ENCODE measurements at regions not wholly inside any gene's neighbourhood (a gene's known extent, or its start where the extent isn't known, plus 50 kb on each side); places are given as distances from the start of the nearest gene placed in this dataset.

DNA sequence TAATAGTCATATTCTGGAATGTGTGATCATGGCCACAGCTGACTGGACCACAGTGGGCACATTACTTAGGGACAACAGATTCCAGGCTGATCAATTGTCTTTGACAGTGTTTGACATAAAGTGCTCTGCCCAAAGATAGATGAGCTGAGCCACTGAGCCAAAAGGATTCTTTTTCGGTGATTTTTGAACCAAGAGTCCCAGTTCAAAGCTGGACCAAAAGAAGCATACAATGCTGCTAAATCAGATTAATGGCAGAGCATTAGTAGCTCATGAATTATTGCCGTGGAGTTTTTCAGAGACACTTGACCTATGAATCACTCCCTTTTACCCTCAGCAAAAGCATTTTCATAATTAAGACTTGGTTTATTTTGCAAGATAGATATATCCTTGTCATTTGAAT, 160.6 kb downstream of the IZUMO3 start:
- Histone ChIP-seq H3K4me2 (ENCODE audit: low read length) (no peak overlapping the region), H3K36me3 (ENCODE audit: insufficient read depth, low read length) (no peaks in the 10 kb centered on the region), H3K4me1 (ENCODE audit: insufficient read depth, low read length, poor library complexity, severe bottlenecking) (no peaks in the 10 kb centered on the region), H3K27ac (ENCODE audit: low read depth, low read length, poor library complexity, severe bottlenecking) (no peak overlapping the region), H3K79me2 (ENCODE audit: insufficient read depth, low read depth, low read length) (no peaks in the 10 kb centered on the region), H3K4me3 (ENCODE audit: low read depth, low read length, poor library complexity, severe bottlenecking) (no peak overlapping the region), H3K9me2 (ENCODE audit: insufficient read depth, low read length) (no peaks in the 10 kb centered on the region), H2AFZ (ENCODE audit: low read length) (no peak overlapping the region), H3K9me3 (ENCODE audit: low read length) (no peaks in the 10 kb centered on the region), H4K20me1 (ENCODE audit: insufficient read depth, low read length) (no peaks in the 10 kb centered on the region)
- ChIA-PET CTCF (ENCODE audit: unreplicated experiment) (no interaction called here), POLR2A (interaction anchor here (1.7 kb wide), 1 partner anchor 19 kb away, joined by 3 read pairs; no protein-coding TSS in a partner anchor)
- no peak for TF ChIP-seq EZH2phosphoT487 (IDR thresholded peaks at IDR 0.05; ENCODE audit: borderline replicate concordance, low read depth, low read length)
- TF ChIP-seq, protein P1, sequence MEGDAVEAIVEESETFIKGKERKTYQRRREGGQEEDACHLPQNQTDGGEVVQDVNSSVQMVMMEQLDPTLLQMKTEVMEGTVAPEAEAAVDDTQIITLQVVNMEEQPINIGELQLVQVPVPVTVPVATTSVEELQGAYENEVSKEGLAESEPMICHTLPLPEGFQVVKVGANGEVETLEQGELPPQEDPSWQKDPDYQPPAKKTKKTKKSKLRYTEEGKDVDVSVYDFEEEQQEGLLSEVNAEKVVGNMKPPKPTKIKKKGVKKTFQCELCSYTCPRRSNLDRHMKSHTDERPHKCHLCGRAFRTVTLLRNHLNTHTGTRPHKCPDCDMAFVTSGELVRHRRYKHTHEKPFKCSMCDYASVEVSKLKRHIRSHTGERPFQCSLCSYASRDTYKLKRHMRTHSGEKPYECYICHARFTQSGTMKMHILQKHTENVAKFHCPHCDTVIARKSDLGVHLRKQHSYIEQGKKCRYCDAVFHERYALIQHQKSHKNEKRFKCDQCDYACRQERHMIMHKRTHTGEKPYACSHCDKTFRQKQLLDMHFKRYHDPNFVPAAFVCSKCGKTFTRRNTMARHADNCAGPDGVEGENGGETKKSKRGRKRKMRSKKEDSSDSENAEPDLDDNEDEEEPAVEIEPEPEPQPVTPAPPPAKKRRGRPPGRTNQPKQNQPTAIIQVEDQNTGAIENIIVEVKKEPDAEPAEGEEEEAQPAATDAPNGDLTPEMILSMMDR (conservative IDR thresholded peaks at IDR 0.05; ENCODE audit: low read length) = no peak
- BruUV-seq (replicated peaks) = no TSS peak
- DNase-seq (ENCODE audit: low spot score) = no peak
- intact Hi-C loops (cut with micrococcal nuclease; ENCODE audit: unreplicated experiment) = no loop called here

GRCh38 chr9:24382566-24382965, 163.1 kb downstream of the IZUMO3 start:
- CTCF ChIA-PET (ENCODE audit: unreplicated experiment) = no interaction called here

GRCh38 chr9:24381205-24381604, 164.5 kb downstream of the IZUMO3 start:
- TF ChIP-seq, protein P1 (conservative IDR thresholded peaks at IDR 0.05; ENCODE audit: low read length) = no peak
- TF ChIP-seq EZH2phosphoT487 (IDR thresholded peaks at IDR 0.05; ENCODE audit: borderline replicate concordance, low read depth, low read length) = no peak
- H3K9me2 ChIP-seq (ENCODE audit: insufficient read depth, low read length) = no peaks in the 10 kb centered on the region
- no peak overlapping the region for H2AFZ ChIP-seq (ENCODE audit: low read length)
- no peak overlapping the region for H3K4me2 ChIP-seq (ENCODE audit: low read length)
- intact Hi-C loops (cut with micrococcal nuclease; ENCODE audit: unreplicated experiment) = no loop called here
- CTCF ChIA-PET (ENCODE audit: unreplicated experiment) = no interaction called here
- no peaks in the 10 kb centered on the region for H3K36me3 ChIP-seq (ENCODE audit: insufficient read depth, low read length)
- no peaks in the 10 kb centered on the region for H3K9me3 ChIP-seq (ENCODE audit: low read length)
- no peaks in the 10 kb centered on the region for H3K79me2 ChIP-seq (ENCODE audit: insufficient read depth, low read depth, low read length)
- no peak overlapping the region for H3K4me3 ChIP-seq (ENCODE audit: low read depth, low read length, poor library complexity, severe bottlenecking)
- no peaks in the 10 kb centered on the region for H4K20me1 ChIP-seq (ENCODE audit: insufficient read depth, low read length)
- H3K4me1 ChIP-seq (ENCODE audit: insufficient read depth, low read length, poor library complexity, severe bottlenecking) = no peaks in the 10 kb centered on the region
- H3K27ac ChIP-seq (ENCODE audit: low read depth, low read length, poor library complexity, severe bottlenecking) = no peak overlapping the region
- no TSS peak for BruUV-seq (replicated peaks)
- POLR2A ChIA-PET = no interaction called here
- no peak for DNase-seq (ENCODE audit: low spot score)

More at GRCh38 chr9:24382566-24382965, 163.1 kb downstream of the IZUMO3 start:
- no peak overlapping the region for H3K4me3 ChIP-seq (ENCODE audit: low read depth, low read length, poor library complexity, severe bottlenecking)
- no peaks in the 10 kb centered on the region for H3K79me2 ChIP-seq (ENCODE audit: insufficient read depth, low read depth, low read length)
- POLR2A ChIA-PET = no interaction called here
- H3K4me1 ChIP-seq (ENCODE audit: insufficient read depth, low read length, poor library complexity, severe bottlenecking) = no peaks in the 10 kb centered on the region
- intact Hi-C loops (cut with micrococcal nuclease; ENCODE audit: unreplicated experiment) = no loop called here
- H2AFZ ChIP-seq (ENCODE audit: low read length) = no peak overlapping the region
- no peak overlapping the region for H3K4me2 ChIP-seq (ENCODE audit: low read length)
- no peak overlapping the region for H3K27ac ChIP-seq (ENCODE audit: low read depth, low read length, poor library complexity, severe bottlenecking)
- no peaks in the 10 kb centered on the region for H3K9me3 ChIP-seq (ENCODE audit: low read length)
- TF ChIP-seq EZH2phosphoT487 (IDR thresholded peaks at IDR 0.05; ENCODE audit: borderline replicate concordance, low read depth, low read length) = no peak
- TF ChIP-seq, protein P1 (conservative IDR thresholded peaks at IDR 0.05; ENCODE audit: low read length) = no peak
- DNase-seq (ENCODE audit: low spot score) = no peak
- no peaks in the 10 kb centered on the region for H3K9me2 ChIP-seq (ENCODE audit: insufficient read depth, low read length)
- BruUV-seq (replicated peaks) = no TSS peak
- H4K20me1 ChIP-seq (ENCODE audit: insufficient read depth, low read length) = no peaks in the 10 kb centered on the region
- no peaks in the 10 kb centered on the region for H3K36me3 ChIP-seq (ENCODE audit: insufficient read depth, low read length)
